ENCODE measurements at regions not wholly inside any gene's neighbourhood (a gene's known extent, or its start where the extent isn't known, plus 50 kb on each side); places are given as distances from the start of the nearest gene placed in this dataset.
A peak's percentile ranks its signal among the peaks of the same experiment; 100 is the strongest.

DNA sequence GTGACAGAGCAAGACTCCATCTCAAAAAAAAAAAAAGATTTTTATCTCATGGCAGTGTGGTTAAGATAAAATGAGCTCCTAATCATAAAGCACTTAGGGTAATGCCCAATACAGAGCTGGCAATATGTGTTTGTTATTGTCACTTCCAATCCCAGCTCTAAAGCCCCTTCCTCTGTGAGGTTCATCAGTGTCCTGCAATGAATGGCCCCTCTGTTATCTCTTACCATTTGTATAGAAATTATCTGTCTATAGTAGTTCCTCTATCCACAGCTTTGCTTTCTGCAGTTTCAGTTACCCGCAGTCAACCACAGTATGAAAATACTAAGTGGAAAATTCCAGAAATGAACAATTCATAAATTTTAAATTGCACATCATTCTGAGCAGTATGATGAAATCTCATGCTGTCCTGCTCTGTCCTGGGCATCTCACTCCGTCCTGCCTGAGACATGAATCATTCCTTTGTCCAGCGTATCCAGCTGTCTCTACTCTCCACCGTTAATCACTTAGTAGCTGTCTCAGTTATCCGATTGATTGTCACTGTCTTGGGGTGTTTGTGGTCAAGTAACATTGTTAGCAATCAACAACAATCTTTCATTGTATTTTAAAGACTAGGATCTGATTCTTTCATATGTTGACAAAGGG is 50.2 kb upstream of the DNAH14 start:
- Mint-ChIP-seq H3K9me3 (peaks cover 2% of the 10 kb centered on the region), H3K4me1 (peaks cover 41% of the 10 kb centered on the region), H3K27ac (peak overlapping the region; percentile 26), H3K4me3 (no peak overlapping the region), H3K27me3 (ENCODE audit: insufficient read depth, low read depth) (peaks cover 9% of the 10 kb centered on the region), H3K36me3 (no peaks in the 10 kb centered on the region)
- H4K20me1 ChIP-seq (ENCODE audit: low read depth), result no peaks in the 10 kb centered on the region
- no peaks in the 10 kb centered on the region for H3K79me2 ChIP-seq (ENCODE audit: low read depth)
- H3K36me3 ChIP-seq, result no peaks in the 10 kb centered on the region
- H3K9me3 ChIP-seq (ENCODE audit: low read depth), result no peaks in the 10 kb centered on the region
- no peak for TF ChIP-seq EZH2phosphoT487 (IDR thresholded peaks at IDR 0.05)
- TF ChIP-seq, protein P1, sequence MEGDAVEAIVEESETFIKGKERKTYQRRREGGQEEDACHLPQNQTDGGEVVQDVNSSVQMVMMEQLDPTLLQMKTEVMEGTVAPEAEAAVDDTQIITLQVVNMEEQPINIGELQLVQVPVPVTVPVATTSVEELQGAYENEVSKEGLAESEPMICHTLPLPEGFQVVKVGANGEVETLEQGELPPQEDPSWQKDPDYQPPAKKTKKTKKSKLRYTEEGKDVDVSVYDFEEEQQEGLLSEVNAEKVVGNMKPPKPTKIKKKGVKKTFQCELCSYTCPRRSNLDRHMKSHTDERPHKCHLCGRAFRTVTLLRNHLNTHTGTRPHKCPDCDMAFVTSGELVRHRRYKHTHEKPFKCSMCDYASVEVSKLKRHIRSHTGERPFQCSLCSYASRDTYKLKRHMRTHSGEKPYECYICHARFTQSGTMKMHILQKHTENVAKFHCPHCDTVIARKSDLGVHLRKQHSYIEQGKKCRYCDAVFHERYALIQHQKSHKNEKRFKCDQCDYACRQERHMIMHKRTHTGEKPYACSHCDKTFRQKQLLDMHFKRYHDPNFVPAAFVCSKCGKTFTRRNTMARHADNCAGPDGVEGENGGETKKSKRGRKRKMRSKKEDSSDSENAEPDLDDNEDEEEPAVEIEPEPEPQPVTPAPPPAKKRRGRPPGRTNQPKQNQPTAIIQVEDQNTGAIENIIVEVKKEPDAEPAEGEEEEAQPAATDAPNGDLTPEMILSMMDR (IDR thresholded peaks at IDR 0.05), result no peak
- no peak for TF ChIP-seq EZH2 (IDR thresholded peaks at IDR 0.05)
- H3K27ac ChIP-seq, result no peak overlapping the region
- no peak for DNase-seq (ENCODE audit: low spot score)
- peaks cover 5% of the 10 kb centered on the region for H3F3A ChIP-seq (ENCODE audit: low read depth)
- peaks cover 16% of the 10 kb centered on the region for H3K4me1 ChIP-seq
- H3K4me3 ChIP-seq, result no peak overlapping the region
- H3K4me2 ChIP-seq, result no peak overlapping the region
- no peaks in the 10 kb centered on the region for H3K27me3 ChIP-seq
- no peak overlapping the region for H3K9ac ChIP-seq
- no peak overlapping the region for H2AFZ ChIP-seq (replicated peaks)

All from neural progenitor cell (in vitro differentiated cells).